ENCODE measurements at regions not wholly inside any gene's neighbourhood (a gene's known extent, or its start where the extent isn't known, plus 50 kb on each side); places are given as distances from the start of the nearest gene placed in this dataset.

GRCh38 chr20:19078448-19079373 is 133.7 kb upstream of the SLC24A3 start:
- no peak for DNase-seq

DNA sequence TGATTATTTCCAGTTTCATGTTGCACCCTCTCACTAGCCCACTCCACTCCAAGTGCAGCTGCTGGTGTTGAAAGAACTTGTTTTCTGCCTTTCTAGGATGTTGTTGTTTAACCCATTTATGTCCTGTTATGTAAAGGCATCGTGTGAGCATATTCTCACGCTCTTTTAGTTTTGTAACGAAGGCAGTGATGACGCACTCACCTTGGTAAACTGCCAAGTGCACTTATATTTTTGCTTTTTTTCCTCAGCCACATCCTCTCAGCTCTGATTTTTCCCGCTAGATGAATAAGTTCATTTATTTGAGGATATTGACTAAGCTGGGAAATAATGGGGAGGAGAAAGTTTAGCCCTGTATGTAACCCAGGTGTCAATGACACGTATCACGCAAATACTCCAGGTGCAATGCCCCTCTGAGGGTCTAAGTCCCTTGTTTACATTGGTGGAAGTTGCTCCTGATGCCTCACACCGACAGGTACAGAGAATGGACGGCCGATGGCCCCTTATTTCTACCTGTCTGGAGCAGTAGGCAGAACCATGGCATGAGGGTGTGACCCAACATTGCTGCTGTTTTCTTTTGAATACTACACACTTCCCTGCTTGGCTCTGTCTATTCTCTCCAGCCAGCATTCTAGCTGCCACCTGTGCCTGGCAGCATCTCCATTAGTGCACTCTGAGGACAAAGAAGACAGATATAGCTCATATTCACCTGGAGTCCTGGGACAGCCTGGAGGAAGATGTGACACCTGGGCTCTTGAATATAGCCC is 132.7 kb upstream of the SLC24A3 start:
- DNase-seq: peak; percentile 4

GRCh38 chr20:19081937-19082336 is 130.5 kb upstream of the SLC24A3 start:
- DNase-seq: no peak

- no peak for DNase-seq
These were observed 129.3 kb upstream of the SLC24A3 start for GRCh38 chr20:19083136-19083621.

DNA sequence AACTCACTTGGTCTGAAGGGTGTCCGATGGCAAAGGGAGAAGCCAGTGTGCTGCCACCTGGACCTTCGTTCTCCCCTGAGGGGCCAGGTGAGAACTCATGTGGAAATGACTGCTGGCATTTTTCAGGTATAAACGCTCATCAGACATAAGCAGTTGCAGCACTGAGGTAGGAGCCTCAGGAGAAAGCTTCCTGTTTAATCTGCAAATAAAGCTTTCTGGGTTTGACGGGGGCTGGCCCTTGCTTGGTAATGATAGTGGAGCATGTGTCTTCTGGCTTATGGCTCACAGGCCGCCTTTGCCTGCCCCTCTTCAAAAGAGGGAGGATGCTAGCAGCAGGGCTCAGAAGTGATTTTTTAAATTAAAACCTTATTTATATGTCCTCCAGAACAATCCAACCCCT is 122.1 kb upstream of the SLC24A3 start:
- DNase-seq: no peak

DNA sequence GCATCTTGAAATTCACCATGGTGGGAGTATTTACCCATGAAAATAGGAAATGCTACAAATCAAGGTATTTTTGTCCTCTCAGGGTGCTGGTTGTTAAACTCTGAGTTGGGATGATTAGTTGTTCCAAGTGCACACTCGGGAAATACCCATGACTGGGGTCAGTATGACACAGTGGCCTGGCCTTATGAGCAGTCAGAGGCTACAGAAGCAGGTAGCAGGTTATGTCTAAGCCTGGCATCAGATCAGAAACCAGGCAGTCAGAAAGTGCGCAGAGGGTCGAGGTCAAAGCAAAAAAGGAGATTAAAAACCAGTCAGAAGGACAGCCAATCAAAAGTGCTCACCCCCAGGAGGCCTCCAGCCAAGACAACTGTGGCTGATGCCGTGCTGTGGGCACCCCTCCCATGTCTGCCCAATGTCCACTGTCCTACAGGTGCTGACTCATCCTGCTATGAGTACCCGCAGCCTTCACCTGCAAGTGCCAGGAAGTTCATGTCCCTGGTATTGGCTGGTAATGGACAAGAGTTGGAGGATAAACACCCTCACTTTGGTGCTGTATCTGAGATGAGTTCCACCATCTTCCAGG is 117.4 kb upstream of the SLC24A3 start:
- no peak for DNase-seq

DNA sequence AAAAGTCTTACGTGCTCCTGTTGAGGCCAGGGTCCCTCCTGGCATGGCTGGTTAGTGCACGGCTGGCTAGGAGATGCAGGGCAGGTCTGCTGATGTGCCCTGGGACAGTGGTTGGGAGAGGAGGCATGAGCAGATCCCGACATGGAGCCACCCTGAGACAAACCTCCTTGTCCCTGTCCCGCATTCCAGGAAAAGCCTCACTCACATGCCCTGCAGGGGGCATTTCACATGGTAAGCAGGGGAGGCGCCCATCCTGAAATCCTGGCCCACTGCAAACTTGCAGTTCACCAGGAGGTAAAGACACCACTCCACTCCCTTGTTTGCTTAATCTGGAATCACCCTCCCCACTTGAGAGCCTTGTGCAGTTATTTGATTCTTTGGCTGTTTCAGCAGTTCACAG is 116.7 kb upstream of the SLC24A3 start:
- DNase-seq: no peak

DNA sequence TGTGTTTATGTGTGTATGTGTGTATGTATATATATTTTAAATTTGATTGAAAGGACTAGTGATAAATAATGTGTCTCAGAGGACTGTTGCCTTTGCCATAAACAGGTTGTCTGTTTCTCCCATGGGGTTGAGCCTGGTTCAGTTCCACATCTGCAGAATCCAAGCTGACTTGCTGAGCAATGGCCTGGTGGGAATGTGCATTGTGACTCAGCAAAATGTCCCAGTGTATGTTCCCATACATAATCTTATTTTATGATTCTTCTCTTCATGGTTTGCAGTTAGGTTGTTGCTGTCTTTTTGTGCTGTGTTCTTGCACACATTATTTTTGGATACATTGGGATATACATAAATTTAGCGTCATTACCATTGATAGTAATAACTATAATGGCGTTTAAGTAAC is 115.6 kb upstream of the SLC24A3 start:
- DNase-seq: no peak

GRCh38 chr20:19098117-19098516 is 114.3 kb upstream of the SLC24A3 start:
- no peak for DNase-seq

DNA sequence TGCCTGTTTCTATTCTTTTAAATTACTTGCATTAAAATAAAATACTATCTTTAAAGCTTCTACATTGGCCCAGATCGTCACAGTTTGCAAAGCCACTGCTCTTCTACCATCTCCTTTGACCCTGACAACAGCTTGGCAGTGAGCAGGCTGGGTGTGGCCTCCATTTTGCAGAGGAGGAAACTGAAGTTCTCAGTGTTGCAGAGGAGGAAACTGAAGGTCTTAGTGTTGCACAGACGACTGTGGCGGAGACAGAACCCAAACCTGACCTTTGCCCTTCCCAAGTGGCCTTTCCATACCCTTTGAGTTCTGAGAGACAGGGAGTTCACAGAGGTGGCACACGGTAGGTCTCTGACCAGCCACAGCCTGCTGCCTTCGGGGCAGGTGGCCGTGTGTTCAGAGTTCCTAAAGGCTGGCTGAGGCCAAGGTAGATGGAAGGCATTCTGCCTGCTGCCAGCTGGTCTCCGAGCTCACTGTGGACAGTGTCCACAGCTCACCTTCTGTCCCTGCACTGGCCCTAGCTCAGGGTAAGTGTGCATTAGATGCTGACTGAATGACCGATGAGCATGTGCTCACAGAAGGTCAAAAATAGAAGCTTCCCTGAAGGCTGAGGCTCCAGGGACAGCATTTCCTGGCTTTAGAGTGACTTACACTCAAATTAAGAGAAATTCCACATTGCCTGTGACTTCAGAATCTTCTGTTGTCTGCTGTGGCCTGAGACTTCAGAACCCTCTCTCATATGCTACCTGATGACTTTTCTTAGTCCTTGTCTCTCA is 113.5 kb upstream of the SLC24A3 start:
- no peak for DNase-seq

DNA sequence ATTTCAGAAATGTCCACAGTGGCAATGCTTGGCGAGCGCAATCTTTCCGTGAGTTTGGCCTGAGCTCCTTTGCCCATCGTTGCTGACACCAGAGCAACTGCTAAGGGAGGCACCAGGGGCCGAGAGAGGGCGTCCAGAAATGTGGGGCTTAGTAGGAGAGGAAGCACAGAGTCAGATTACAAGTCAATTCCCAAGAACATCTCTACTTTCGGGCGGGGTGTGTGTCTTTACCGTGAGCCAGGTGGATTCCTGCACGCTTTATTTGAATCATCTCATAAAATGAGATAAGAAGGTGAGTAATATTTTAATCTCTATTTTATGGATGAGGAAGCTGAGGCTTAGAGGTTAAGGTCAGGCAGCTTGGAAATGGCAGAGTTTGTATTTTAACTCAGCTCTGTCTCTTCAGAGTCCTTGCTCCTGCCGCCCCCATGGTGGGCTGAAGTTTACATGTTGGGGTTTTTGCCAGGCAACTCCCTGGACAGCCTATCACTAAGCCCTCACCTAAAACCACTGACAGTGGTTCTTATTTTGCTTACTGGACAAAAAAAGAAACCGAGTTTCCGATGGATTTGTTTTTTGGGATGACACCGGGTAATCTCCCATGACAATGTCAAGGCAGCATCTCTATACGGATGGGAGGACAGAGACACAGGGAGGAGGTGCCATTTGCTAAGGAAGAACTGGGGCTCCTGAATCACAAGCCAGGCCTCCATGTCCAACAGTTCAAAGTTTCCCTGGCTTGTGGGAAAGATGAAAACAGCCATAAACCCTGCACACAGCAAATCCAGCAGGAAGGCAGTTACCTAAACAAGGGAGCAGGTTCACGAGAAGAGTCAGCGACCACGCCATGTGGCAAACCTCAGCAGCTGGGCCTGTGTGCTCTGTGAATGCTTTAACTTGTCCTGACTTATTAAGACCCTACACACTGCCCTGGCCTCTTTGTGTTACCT is 112.6 kb upstream of the SLC24A3 start:
- DNase-seq: no peak

DNA sequence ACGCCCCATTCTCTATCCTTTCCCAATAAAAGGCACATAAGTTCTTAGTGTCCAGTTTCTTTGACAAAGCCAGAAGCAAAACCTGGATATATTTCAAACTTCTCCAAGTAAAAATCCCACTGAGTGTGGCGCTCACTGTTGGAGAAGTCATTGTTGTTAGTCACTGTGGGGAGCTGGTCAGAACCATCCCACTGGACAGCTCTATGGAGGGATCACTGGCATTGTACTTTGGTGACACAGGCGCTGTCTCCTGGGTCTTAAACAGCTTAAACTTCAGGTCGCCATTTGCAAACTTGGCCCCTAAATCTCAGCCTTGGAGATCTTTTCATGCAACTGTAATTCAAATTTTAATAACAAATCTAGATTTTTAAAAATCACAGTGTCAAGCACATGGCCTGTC is 111.5 kb upstream of the SLC24A3 start:
- DNase-seq: no peak

GRCh38 chr20:19104186-19104585 is 108.3 kb upstream of the SLC24A3 start:
- DNase-seq: no peak

- no peak for DNase-seq
These were observed 104.3 kb upstream of the SLC24A3 start for GRCh38 chr20:19108155-19108554.

GRCh38 chr20:19110285-19110684 is 102.2 kb upstream of the SLC24A3 start:
- no peak for DNase-seq

GRCh38 chr20:19110881-19111460 is 101.5 kb upstream of the SLC24A3 start:
- no peak for DNase-seq

DNA sequence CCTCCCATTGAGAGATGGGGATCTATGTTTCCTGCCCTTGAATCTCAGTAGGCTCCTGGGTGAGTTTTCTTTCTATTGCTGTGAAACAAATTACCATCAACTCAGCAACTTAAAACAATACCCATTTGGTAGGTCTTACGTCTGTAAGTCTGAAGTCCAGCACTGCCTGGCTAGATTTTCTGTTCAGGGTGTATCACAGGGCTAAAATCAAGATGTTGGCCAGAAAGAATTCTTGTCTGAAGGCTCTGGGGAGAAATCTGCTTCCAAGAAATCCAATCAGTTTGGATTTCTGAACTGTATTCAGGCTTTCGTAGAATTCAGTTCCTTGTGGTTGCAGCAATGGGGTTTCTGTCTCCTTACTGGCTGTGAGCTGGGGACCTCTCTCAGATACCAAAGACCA is 99.6 kb upstream of the SLC24A3 start:
- no peak for DNase-seq

- no peak for DNase-seq
These were observed 99.0 kb upstream of the SLC24A3 start for GRCh38 chr20:19113343-19113930.

DNA sequence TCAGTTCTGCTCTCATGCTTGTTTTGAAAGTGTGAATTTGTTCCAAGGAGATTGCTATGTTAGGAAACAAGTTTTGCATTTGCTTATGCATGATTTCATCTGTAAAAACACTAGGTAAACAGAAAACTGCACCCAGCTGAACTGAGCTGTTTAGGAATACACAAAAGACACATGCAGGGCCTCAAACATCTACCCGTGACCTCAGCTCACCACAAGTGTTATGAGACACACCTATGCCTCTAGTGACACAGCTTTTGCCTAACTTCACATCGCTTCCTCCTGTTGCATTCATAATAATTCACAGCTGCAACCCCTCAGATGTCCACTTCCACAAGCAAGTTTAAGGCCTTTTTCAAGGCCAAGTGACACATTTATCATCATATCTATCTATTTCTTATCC is 98.0 kb upstream of the SLC24A3 start:
- DNase-seq: no peak

DNA sequence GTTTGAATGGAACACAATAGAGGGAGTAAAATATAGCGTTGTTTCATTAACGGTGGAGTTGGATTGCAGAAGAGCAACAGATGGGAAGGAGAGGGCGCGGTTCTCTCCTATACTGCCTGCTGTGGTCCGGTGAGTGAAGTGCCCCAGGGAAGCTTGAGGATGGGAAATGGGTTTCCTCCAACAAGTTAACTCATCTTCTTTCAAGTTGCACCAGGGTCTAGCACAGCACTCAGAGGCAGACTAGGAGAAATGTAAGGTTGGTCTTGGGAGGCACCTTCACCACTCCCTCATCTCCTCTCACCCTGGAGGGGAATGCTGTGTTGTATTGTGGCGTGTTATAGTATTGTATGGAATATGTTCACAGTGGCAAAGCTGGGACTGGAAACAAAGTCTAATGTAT is 96.9 kb upstream of the SLC24A3 start:
- DNase-seq: no peak

DNA sequence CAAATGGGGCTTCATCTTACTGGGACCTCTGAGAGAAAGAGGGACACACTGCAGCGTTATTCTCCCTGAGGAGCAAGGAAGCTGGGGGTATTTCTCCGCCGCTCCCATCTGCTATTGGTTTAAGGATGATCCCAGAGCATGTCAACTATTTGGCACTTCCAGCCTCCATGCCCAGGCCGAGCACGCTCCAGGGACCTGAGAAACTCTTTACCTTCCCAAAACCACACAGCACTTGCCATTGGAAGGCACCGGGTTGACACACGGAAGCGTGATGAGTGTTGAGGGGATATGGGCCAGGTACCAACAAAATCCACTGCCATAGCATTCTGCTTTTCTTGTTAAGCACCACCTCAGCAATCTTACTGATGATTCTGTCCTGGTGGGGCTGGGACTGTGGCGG is 92.4 kb upstream of the SLC24A3 start:
- no peak for DNase-seq
